PC-9 (cell line): ENCODE measurements at regions not wholly inside any gene's neighbourhood (a gene's known extent, or its start where the extent isn't known, plus 50 kb on each side); places are given as distances from the start of the nearest gene placed in this dataset.
"Not testable (repeated sequence)": the region's sequence is repeated elsewhere in the genome, so short reads cannot be mapped to it uniquely, and the experiment has no call there.

Experiments
- BruUV-seq: library from RNA; stranded (reverse); fragments of 400-500 nt; replicated peaks from 2 replicates; lab custom pipeline; 2021; lab: Mats Ljungman, UMichigan
- CTCF ChIA-PET: fragments of 300-600 bp; sonication (Branson Sonifier 250); formaldehyde crosslinking; loops from one replicate; lab custom pipeline; 2022; ENCODE audit warnings: antibody characterized with exemption; lab: Charles Lee
- POLR2A ChIA-PET: fragments of 300-600 bp; sonication (Branson Sonifier 250); formaldehyde crosslinking; loops from one replicate; lab custom pipeline; 2022; ENCODE audit warnings: antibody characterized with exemption; ENCODE audit not compliant: unreplicated experiment; lab: Charles Lee
- DNase-seq, 2 experiments: peaks; one replicate each; pipeline versions ENCODE4 v3.0.0 to v3.0.0-alpha.2; 2015 to 2022; ENCODE audit warnings: mixed read lengths in 1 of 2
- H2AFZ ChIP-seq: fragments of 200-600 bp; sonication (generic); 2 replicates; pipeline ENCODE4 v1.8.1; 2017; ENCODE audit warnings: antibody characterized with exemption
- H3F3A ChIP-seq: fragments of 200-600 bp; sonication (generic); 2 replicates; pipeline ENCODE4 v1.8.1; 2017; ENCODE audit warnings: antibody characterized with exemption, mild to moderate bottlenecking, low read depth; ENCODE audit not compliant: insufficient read depth
- H3K27ac ChIP-seq: fragments of 200-600 bp; sonication (generic); 2 replicates; pipeline ENCODE4 v1.6.1; 2016; ENCODE audit warnings: mixed run types
- H3K27me3 ChIP-seq: fragments of 200-600 bp; sonication (generic); 2 replicates; pipeline ENCODE4 v1.6.1; 2016; ENCODE audit warnings: low read depth, mixed run types; ENCODE audit not compliant: insufficient read depth
- H3K36me3 ChIP-seq: fragments of 200-600 bp; sonication (generic); 2 replicates; pipeline ENCODE4 v1.6.1; 2016; ENCODE audit warnings: low read depth, mixed run types
- H3K4me1 ChIP-seq: fragments of 200-600 bp; sonication (generic); replicated peaks from 2 replicates; pipeline ENCODE4 v1.6.1; 2016; ENCODE audit warnings: mixed run types; ENCODE audit not compliant: insufficient read depth
- H3K4me2 ChIP-seq: fragments of 200-600 bp; sonication (generic); 2 replicates; pipeline ENCODE4 v1.6.1; 2017; ENCODE audit warnings: mixed run types
- H3K4me3 ChIP-seq: fragments of 200-600 bp; sonication (generic); 2 replicates; pipeline ENCODE4 v1.6.1; 2016; ENCODE audit warnings: mixed run types
- H3K79me2 ChIP-seq: fragments of 200-600 bp; sonication (generic); 2 replicates; pipeline ENCODE4 v1.6.1; 2017; ENCODE audit warnings: low read depth, mixed run types
- H3K9me2 ChIP-seq: fragments of 200-600 bp; sonication (generic); 2 replicates; pipeline ENCODE4 v1.8.1; 2017; ENCODE audit warnings: mild to moderate bottlenecking; ENCODE audit not compliant: insufficient read depth
- H3K9me3 ChIP-seq: fragments of 200-600 bp; sonication (generic); 2 replicates; pipeline ENCODE4 v1.8.1; 2016; ENCODE audit warnings: low read depth; ENCODE audit not compliant: insufficient read depth
- H4K20me1 ChIP-seq: fragments of 200-600 bp; sonication (generic); 2 replicates; pipeline ENCODE4 v1.8.1; 2017; ENCODE audit not compliant: insufficient read depth
- CTCF ChIP-seq: fragments of 200-600 bp; sonication (generic); conservative IDR thresholded peaks from 2 replicates; pipeline ENCODE4 v1.6.1; 2017; ENCODE audit warnings: mixed run types, antibody characterized with exemption, mild to moderate bottlenecking, moderate library complexity
- EZH2 ChIP-seq: fragments of 200-600 bp; sonication (generic); IDR thresholded peaks from 2 replicates; pipeline ENCODE4 v1.8.0; 2017; ENCODE audit warnings: antibody characterized with exemption, low read depth
- intact Hi-C: fragments of 100-400 bp; cut with micrococcal nuclease; formaldehyde crosslinking; loops from one replicate; pipeline ENCODE4 v1.10.0; 2022; ENCODE audit not compliant: unreplicated experiment

DNA sequence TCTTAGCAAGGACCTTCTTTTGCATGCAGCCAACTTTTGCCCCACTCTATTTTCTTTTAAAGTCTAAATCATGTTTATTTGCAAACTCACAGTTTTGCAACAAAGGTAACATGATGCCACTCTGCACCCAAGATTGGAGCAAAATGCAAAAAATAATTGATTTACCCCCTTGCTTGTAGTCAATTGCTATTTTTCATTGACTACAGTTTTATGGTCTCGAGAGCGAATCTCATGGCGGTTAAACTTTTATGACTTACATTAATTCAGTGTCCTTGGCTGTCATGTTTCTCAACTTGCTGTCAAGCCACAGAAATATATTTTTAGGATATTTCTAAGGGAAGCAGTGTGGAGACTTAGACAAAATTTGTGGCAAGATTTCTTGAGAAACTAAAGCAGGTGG is 110.0 kb upstream of the JCAD start:
- H3K27ac ChIP-seq, result no peak overlapping the region
- H3K4me3 ChIP-seq, result no peak overlapping the region
- no peak for DNase-seq
- POLR2A ChIA-PET, result no interaction called here
- H3K79me2 ChIP-seq, result no peaks in the 10 kb centered on the region
- H3K4me2 ChIP-seq, result no peak overlapping the region
- intact Hi-C loops, result no loop called here
- no TSS peak for BruUV-seq
- no peak overlapping the region for H2AFZ ChIP-seq
- TF ChIP-seq CTCF (no peak), EZH2 (no peak)
- H3K27me3 ChIP-seq, result no peaks in the 10 kb centered on the region
- CTCF ChIA-PET, result no interaction called here
- peaks cover 17% of the 10 kb centered on the region for H3K4me1 ChIP-seq
- H3K36me3 ChIP-seq, result no peaks in the 10 kb centered on the region
- no peaks in the 10 kb centered on the region for H4K20me1 ChIP-seq
- H3K9me2 ChIP-seq, result no peaks in the 10 kb centered on the region
- no peaks in the 10 kb centered on the region for H3K9me3 ChIP-seq
- peaks cover 5% of the 10 kb centered on the region; the same call in 1 of the 2 replicates for H3F3A ChIP-seq

DNA sequence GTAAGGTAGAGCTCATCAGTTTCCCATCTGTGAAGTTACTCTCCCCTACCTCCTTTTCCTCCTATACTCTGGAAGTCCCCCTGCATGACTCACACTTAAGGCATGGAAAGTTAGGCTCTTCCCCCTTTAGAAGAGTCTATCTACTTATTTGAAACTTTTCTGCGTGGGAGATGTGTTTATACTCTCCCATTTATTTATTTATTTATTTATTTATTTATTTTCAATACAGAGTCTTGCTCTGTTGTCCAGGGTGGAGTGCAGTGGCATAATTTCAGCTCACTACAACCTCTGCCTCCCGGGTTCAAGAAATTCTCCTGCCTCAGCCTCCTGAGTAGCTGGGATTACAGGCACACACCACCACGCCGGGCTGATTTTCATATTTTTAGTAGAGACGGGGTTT is 107.5 kb upstream of the JCAD start:
- CTCF ChIA-PET, result no interaction called here
- H3K79me2 ChIP-seq, result no peaks in the 10 kb centered on the region
- BruUV-seq, result no TSS peak
- intact Hi-C loops, result no loop called here
- H3K4me3 ChIP-seq, result no peak overlapping the region
- peaks cover 17% of the 10 kb centered on the region for H3K4me1 ChIP-seq
- H3K36me3 ChIP-seq, result no peaks in the 10 kb centered on the region
- peaks cover 5% of the 10 kb centered on the region; the same call in 1 of the 2 replicates for H3F3A ChIP-seq
- TF ChIP-seq EZH2 (no peak), CTCF (no peak)
- H2AFZ ChIP-seq, result no peak overlapping the region
- DNase-seq, result no peak
- POLR2A ChIA-PET, result no interaction called here
- no peak overlapping the region for H3K4me2 ChIP-seq
- H4K20me1 ChIP-seq, result no peaks in the 10 kb centered on the region
- no peaks in the 10 kb centered on the region for H3K9me3 ChIP-seq
- H3K27me3 ChIP-seq, result no peaks in the 10 kb centered on the region
- H3K27ac ChIP-seq, result no peak overlapping the region
- H3K9me2 ChIP-seq, result no peaks in the 10 kb centered on the region

DNA sequence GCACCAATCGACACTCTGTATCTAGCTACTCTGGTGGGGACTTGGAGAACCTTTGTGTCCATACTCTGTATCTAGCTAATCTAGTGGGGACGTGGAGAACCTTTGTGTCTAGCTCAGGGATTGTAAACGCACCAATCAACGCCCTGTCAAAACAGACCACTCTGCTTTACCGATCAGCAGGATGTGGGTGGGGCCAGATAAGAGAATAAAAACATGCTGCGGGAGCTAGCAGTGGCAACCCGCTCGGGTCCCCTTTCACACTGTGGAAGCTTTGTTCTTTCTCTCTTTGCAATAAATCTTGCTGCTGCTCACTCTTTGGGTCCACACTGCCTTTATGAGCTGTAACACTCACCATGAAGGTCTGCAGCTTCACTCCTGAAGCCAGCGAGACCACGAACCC is 104.0 kb upstream of the JCAD start:
- H2AFZ ChIP-seq, intact Hi-C loops, H4K20me1 ChIP-seq, H3K4me3 ChIP-seq, BruUV-seq, H3K4me2 ChIP-seq, H3K9me2 ChIP-seq, H3K27ac ChIP-seq, H3K9me3 ChIP-seq, H3F3A ChIP-seq, H3K4me1 ChIP-seq, H3K79me2 ChIP-seq, H3K36me3 ChIP-seq, DNase-seq, H3K27me3 ChIP-seq: not testable (repeated sequence)
- ChIA-PET CTCF (interaction anchor here (0.7 kb wide), 1 partner anchor 10 kb away, joined by 4 read pairs; no protein-coding TSS in a partner anchor), POLR2A (interaction anchor here (0.6 kb wide), 1 partner anchor 1150 kb away, joined by 8 read pairs; no protein-coding TSS in a partner anchor)

DNA sequence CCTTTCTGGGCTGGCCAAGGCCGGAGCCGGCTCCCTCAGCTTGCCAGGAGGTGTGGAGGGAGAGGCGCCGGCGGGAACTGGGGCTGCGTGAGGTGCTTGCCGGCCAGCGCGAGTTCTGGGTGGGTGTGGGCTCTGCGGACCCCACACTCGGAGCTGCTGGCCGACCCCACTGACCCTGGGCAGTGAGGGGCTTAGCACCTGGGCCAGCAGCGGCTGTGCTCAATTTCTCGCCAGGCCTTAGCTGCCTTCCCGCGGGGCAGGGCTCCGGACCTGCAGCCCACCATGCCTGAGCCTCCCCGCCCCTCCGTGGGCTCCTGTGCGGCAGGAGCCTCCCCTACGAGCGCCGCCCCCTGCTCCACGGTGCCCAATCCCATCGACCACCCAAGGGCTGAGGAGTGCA is 103.4 kb upstream of the JCAD start:
- H3F3A ChIP-seq, H3K4me3 ChIP-seq, H3K9me2 ChIP-seq, POLR2A ChIA-PET, H3K27me3 ChIP-seq, H3K79me2 ChIP-seq, H4K20me1 ChIP-seq, DNase-seq, H3K9me3 ChIP-seq, intact Hi-C loops, H3K4me1 ChIP-seq, BruUV-seq, H3K4me2 ChIP-seq, H2AFZ ChIP-seq, H3K36me3 ChIP-seq, H3K27ac ChIP-seq: not testable (repeated sequence)
- CTCF ChIA-PET, result interaction anchor here (0.7 kb wide), 1 partner anchor 9 kb away, joined by 4 read pairs; no protein-coding TSS in a partner anchor
